Adrenal gland (tissue), 5 donors: ENCODE measurements at regions not wholly inside any gene's neighbourhood (a gene's known extent, or its start where the extent isn't known, plus 50 kb on each side); places are given as distances from the start of the nearest gene placed in this dataset.

Experiments
- POLR2A ChIP-seq, 2 donors: fragments of 450-650 bp; IDR thresholded peaks; one replicate each; pipeline ENCODE4 v1.6.1; 2017; ENCODE audit warnings: antibody characterized with exemption in 2 of 2, mild to moderate bottlenecking in 2 of 2, moderate library complexity in 1 of 2
- TF ChIP-seq, protein P1 (sequence below), 6 experiments: fragments of 450-650 bp in 4 of 6; fragments of 200-600 bp in 2 of 6; sonication (generic) in 1 of 6; IDR thresholded peaks; 1 replicate in 5 of 6; 2 replicates in 1 of 6; pipeline versions ENCODE4 v1.5.1 to v1.8.0; 2016 to 2021; ENCODE audit warnings: antibody characterized with exemption in 6 of 6, mild to moderate bottlenecking in 2 of 6, moderate library complexity in 1 of 6
- donor health status: DM: no; HTN: no; CAD: no.

DNA sequence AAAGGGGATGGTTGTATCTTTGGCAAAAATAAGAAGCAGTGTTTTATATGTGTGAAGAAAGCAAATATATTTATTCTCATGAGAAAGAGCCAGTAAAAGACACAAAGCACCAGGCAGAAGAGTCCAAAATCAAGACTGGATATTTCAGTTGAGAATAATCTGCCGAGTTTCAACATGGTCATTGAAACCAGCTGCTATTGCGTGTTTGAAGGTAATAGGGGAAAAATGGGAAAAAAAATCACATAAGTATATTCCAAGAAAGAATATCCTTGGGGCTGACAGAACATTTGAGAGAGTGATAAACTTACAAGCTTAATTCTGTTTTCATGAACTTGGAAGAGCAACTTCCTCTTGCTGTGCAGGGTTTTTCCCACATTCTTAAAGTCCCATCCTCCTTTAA lies 79.9 kb downstream of the ISOC1 start:
- TF ChIP-seq, protein P1, sequence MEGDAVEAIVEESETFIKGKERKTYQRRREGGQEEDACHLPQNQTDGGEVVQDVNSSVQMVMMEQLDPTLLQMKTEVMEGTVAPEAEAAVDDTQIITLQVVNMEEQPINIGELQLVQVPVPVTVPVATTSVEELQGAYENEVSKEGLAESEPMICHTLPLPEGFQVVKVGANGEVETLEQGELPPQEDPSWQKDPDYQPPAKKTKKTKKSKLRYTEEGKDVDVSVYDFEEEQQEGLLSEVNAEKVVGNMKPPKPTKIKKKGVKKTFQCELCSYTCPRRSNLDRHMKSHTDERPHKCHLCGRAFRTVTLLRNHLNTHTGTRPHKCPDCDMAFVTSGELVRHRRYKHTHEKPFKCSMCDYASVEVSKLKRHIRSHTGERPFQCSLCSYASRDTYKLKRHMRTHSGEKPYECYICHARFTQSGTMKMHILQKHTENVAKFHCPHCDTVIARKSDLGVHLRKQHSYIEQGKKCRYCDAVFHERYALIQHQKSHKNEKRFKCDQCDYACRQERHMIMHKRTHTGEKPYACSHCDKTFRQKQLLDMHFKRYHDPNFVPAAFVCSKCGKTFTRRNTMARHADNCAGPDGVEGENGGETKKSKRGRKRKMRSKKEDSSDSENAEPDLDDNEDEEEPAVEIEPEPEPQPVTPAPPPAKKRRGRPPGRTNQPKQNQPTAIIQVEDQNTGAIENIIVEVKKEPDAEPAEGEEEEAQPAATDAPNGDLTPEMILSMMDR (IDR thresholded peaks at IDR 0.05), result no peak
- TF ChIP-seq POLR2A (IDR thresholded peaks at IDR 0.05), result no peak
